MM.1S (cell line): ENCODE measurements at regions not wholly inside any gene's neighbourhood (a gene's known extent, or its start where the extent isn't known, plus 50 kb on each side); places are given as distances from the start of the nearest gene placed in this dataset.

Source experiments
- DNase-seq: peaks from one replicate; pipeline ENCODE4 v3.0.0-alpha.2; 2015
- H2AFZ ChIP-seq: fragments of 300-600 bp; sonication (generic); 2 replicates; pipeline ENCODE4 v1.6.0; 2016; ENCODE audit warnings: antibody characterized with exemption, low read length
- H3F3A ChIP-seq: fragments of 300-600 bp; sonication (generic); 2 replicates; pipeline ENCODE4 v1.6.1; 2016; ENCODE audit warnings: mild to moderate bottlenecking, antibody characterized with exemption, low read length, moderate library complexity, mixed read lengths; ENCODE audit not compliant: insufficient read depth
- H3K27ac ChIP-seq: fragments of 300-600 bp; sonication (generic); 2 replicates; pipeline ENCODE4 v1.5.1; 2016; ENCODE audit warnings: mild to moderate bottlenecking, low read length
- H3K27me3 ChIP-seq: fragments of 300-600 bp; sonication (generic); replicated peaks from 2 replicates; pipeline ENCODE4 v1.6.0; 2016; ENCODE audit warnings: low read length; ENCODE audit not compliant: insufficient read depth
- H3K36me3 ChIP-seq: fragments of 300-600 bp; sonication (generic); replicated peaks from 2 replicates; pipeline ENCODE4 v1.6.1; 2016; ENCODE audit warnings: mild to moderate bottlenecking, low read length, mixed read lengths; ENCODE audit not compliant: insufficient read depth
- H3K4me1 ChIP-seq: fragments of 300-600 bp; sonication (generic); 2 replicates; pipeline ENCODE4 v1.6.1; 2016; ENCODE audit warnings: low read length, mixed read lengths
- H3K4me2 ChIP-seq: fragments of 300-600 bp; sonication (generic); 2 replicates; pipeline ENCODE4 v1.6.0; 2016; ENCODE audit warnings: low read depth, low read length
- H3K4me3 ChIP-seq: fragments of 300-600 bp; sonication (generic); 2 replicates; pipeline ENCODE4 v1.5.1; 2016; ENCODE audit warnings: low read length, mixed read lengths
- H3K79me2 ChIP-seq: fragments of 300-600 bp; sonication (generic); 2 replicates; pipeline ENCODE4 v1.6.1; 2016; ENCODE audit warnings: mixed run types, low read length, mixed read lengths
- H3K9ac ChIP-seq: fragments of 300-600 bp; sonication (generic); 2 replicates; pipeline ENCODE4 v1.6.1; 2016; ENCODE audit warnings: low read length, mixed read lengths
- H3K9me2 ChIP-seq: fragments of 300-600 bp; sonication (generic); replicated peaks from 2 replicates; pipeline ENCODE4 v1.6.1; 2016; ENCODE audit warnings: mild to moderate bottlenecking, low read length, mixed read lengths; ENCODE audit not compliant: insufficient read depth
- H3K9me3 ChIP-seq: fragments of 300-600 bp; sonication (generic); replicated peaks from 2 replicates; pipeline ENCODE4 v1.6.1; 2016; ENCODE audit warnings: mild to moderate bottlenecking, low read length, mixed read lengths; ENCODE audit not compliant: insufficient read depth
- H4K20me1 ChIP-seq: fragments of 300-600 bp; sonication (generic); 2 replicates; pipeline ENCODE4 v1.6.1; 2016; ENCODE audit warnings: mild to moderate bottlenecking, low read length, moderate library complexity, mixed read lengths; ENCODE audit not compliant: insufficient read depth
- CTCF ChIP-seq: fragments of 300-600 bp; sonication (generic); IDR thresholded peaks from 2 replicates; pipeline ENCODE4 v1.5.1; 2016; ENCODE audit warnings: antibody characterized with exemption, low read length, mixed read lengths
- EZH2 ChIP-seq: fragments of 300-600 bp; sonication (generic); optimal IDR thresholded peaks from 2 replicates; pipeline ENCODE3; 2017; ENCODE audit warnings: low read depth, mild to moderate bottlenecking, antibody characterized with exemption, low read length, mixed read lengths
- EZH2phosphoT487 ChIP-seq: fragments of 300-600 bp; sonication (generic); IDR thresholded peaks from 2 replicates; pipeline ENCODE4 v1.6.1; 2018; ENCODE audit warnings: antibody characterized with exemption, low read length

- no peak for TF ChIP-seq EZH2
- TF ChIP-seq EZH2phosphoT487 = no peak
- no peak for TF ChIP-seq CTCF
- Histone ChIP-seq H2AFZ (no peak overlapping the region), H3K9me2 (no peaks in the 10 kb centered on the region), H3K4me1 (no peaks in the 10 kb centered on the region), H3K9me3 (no peaks in the 10 kb centered on the region), H3F3A (no peaks in the 10 kb centered on the region), H3K27me3 (no peaks in the 10 kb centered on the region), H3K4me2 (no peak overlapping the region), H4K20me1 (no peaks in the 10 kb centered on the region), H3K27ac (no peak overlapping the region), H3K79me2 (no peaks in the 10 kb centered on the region), H3K36me3 (no peaks in the 10 kb centered on the region), H3K9ac (no peak overlapping the region), H3K4me3 (no peak overlapping the region)
- DNase-seq = no peak
These were observed 310.8 kb downstream of the TCERG1L start for GRCh38 chr10:131000743-131001142.

GRCh38 chr10:131001438-131001837, 310.1 kb downstream of the TCERG1L start:
- Histone ChIP-seq H3K79me2 (no peaks in the 10 kb centered on the region), H3K9me2 (no peaks in the 10 kb centered on the region), H3K27me3 (no peaks in the 10 kb centered on the region), H3K4me3 (no peak overlapping the region), H4K20me1 (no peaks in the 10 kb centered on the region), H3K4me1 (no peaks in the 10 kb centered on the region), H3K4me2 (no peak overlapping the region), H3K36me3 (no peaks in the 10 kb centered on the region), H3K27ac (no peak overlapping the region), H3K9ac (no peak overlapping the region), H3F3A (no peaks in the 10 kb centered on the region), H2AFZ (no peak overlapping the region), H3K9me3 (no peaks in the 10 kb centered on the region)
- DNase-seq = no peak
- TF ChIP-seq EZH2phosphoT487 (no peak), EZH2 (no peak), CTCF (no peak)

- no peaks in the 10 kb centered on the region for H3K9me2 ChIP-seq
- no peak overlapping the region for H3K27ac ChIP-seq
- no peaks in the 10 kb centered on the region for H3K4me1 ChIP-seq
- H3K9ac ChIP-seq = no peak overlapping the region
- no peaks in the 10 kb centered on the region for H3F3A ChIP-seq
- no peaks in the 10 kb centered on the region for H3K79me2 ChIP-seq
- H3K27me3 ChIP-seq = no peaks in the 10 kb centered on the region
- DNase-seq = no peak
- no peaks in the 10 kb centered on the region for H3K36me3 ChIP-seq
- no peak for TF ChIP-seq EZH2phosphoT487
- no peak for TF ChIP-seq CTCF
- TF ChIP-seq EZH2 = no peak
- H3K4me2 ChIP-seq = no peak overlapping the region
- H3K4me3 ChIP-seq = no peak overlapping the region
- no peaks in the 10 kb centered on the region for H4K20me1 ChIP-seq
- H2AFZ ChIP-seq = no peak overlapping the region
- no peaks in the 10 kb centered on the region for H3K9me3 ChIP-seq
These were observed 309.3 kb downstream of the TCERG1L start for GRCh38 chr10:131002031-131002861.
